Panc1 (cell line): ENCODE measurements at regions not wholly inside any gene's neighbourhood (a gene's known extent, or its start where the extent isn't known, plus 50 kb on each side); places are given as distances from the start of the nearest gene placed in this dataset.

Experiments
- ATAC-seq: fragments of 200-7000 bp; cut with Tn5 transposase; 2 replicates; pipeline ENCODE4 v1.9.1; 2020; ENCODE audit warnings: mild to moderate bottlenecking, moderate library complexity
- BruUV-seq: library from RNA; stranded (reverse); fragments of 400-500 nt; replicated peaks from 2 replicates; lab custom pipeline; 2021; lab: Mats Ljungman, UMichigan
- CTCF ChIA-PET: fragments of 300-600 bp; sonication (Branson Sonifier 250); formaldehyde crosslinking; loops from one replicate; lab custom pipeline; 2022; ENCODE audit warnings: antibody characterized with exemption; lab: Charles Lee
- POLR2A ChIA-PET: fragments of 300-600 bp; sonication (Branson Sonifier 250); formaldehyde crosslinking; loops from one replicate; lab custom pipeline; 2022; ENCODE audit warnings: antibody characterized with exemption; lab: Charles Lee
- DNase-seq: peaks from one replicate; pipeline ENCODE4 v3.0.0-alpha.2; 2010; ENCODE audit warnings: low read depth, low spot score
- H3K27ac ChIP-seq: 2 replicates; pipeline ENCODE4 v1.5.1; 2011; ENCODE audit warnings: mild to moderate bottlenecking, low read length, inconsistent platforms
- H3K27me3 ChIP-seq: fragments of 200-500 bp; sonication (Bioruptor generic); 2 replicates; pipeline ENCODE4 v1.6.0; 2014; ENCODE audit warnings: low read length, inconsistent platforms; ENCODE audit not compliant: control insufficient read depth, insufficient read depth
- H3K36me3 ChIP-seq: fragments of 200-500 bp; sonication (Bioruptor generic); 2 replicates; pipeline ENCODE4 v1.5.1; 2014; ENCODE audit warnings: inconsistent platforms, mild to moderate bottlenecking, low read length, moderate library complexity; ENCODE audit not compliant: control insufficient read depth, insufficient read depth
- H3K4me1 ChIP-seq: 2 replicates; pipeline ENCODE4 v1.5.1; 2011; ENCODE audit warnings: inconsistent platforms, mild to moderate bottlenecking, low read length, moderate library complexity; ENCODE audit not compliant: control insufficient read depth, insufficient read depth
- H3K4me3 ChIP-seq, 2 experiments: 2 replicates each; pipeline ENCODE4 v1.5.1; 2011 to 2012; ENCODE audit warnings: low read depth in 2 of 2, low read length in 2 of 2, mild to moderate bottlenecking in 2 of 2, inconsistent platforms in 1 of 2, moderate library complexity in 1 of 2
- H3K9me3 ChIP-seq: fragments of 200-500 bp; sonication (Bioruptor generic); 2 replicates; pipeline ENCODE4 v1.5.1; 2014; ENCODE audit warnings: low read depth, mild to moderate bottlenecking, inconsistent platforms, low read length, moderate library complexity; ENCODE audit not compliant: control insufficient read depth, insufficient read depth
- POLR2AphosphoS5 ChIP-seq: IDR thresholded peaks from 2 replicates; pipeline ENCODE4 v1.6.1; 2012; ENCODE audit warnings: mild to moderate bottlenecking, low read depth, low read length, moderate library complexity
- SIN3A ChIP-seq: IDR thresholded peaks from 2 replicates; pipeline ENCODE4 v1.6.1; 2012; ENCODE audit warnings: low read depth, mild to moderate bottlenecking, low read length, moderate library complexity, borderline replicate concordance; ENCODE audit not compliant: insufficient read depth
- TCF7L2 ChIP-seq: IDR thresholded peaks from 2 replicates; pipeline ENCODE4 v1.6.1; 2011; ENCODE audit warnings: mild to moderate bottlenecking, low read depth, low read length, inconsistent platforms
- in situ Hi-C: cut with HindIII; loops from 2 replicates; pipeline ENCODE4 v1.10.0; 2016; ENCODE audit warnings: low sequenced_read_pairs, low pct_unique_long_range_greater_than_20kb
- intact Hi-C: fragments of 100-400 bp; cut with micrococcal nuclease; formaldehyde crosslinking; loops from one replicate; pipeline ENCODE4 v1.10.0; 2022; ENCODE audit not compliant: unreplicated experiment
- TF ChIP-seq, protein P1 (sequence below), 2 experiments: IDR thresholded peaks; 2 replicates each; pipeline ENCODE4 v1.6.1; 2011 to 2012; ENCODE audit warnings: low read depth in 2 of 2, control low read depth in 1 of 2, low read length in 1 of 2, mild to moderate bottlenecking in 1 of 2, moderate library complexity in 1 of 2; ENCODE audit not compliant: insufficient read depth in 1 of 2
- TF ChIP-seq, protein P2 (sequence below): fragments of 450-650 bp; IDR thresholded peaks from 2 replicates; pipeline ENCODE4 v1.5.1; 2017; ENCODE audit warnings: mild to moderate bottlenecking

DNA sequence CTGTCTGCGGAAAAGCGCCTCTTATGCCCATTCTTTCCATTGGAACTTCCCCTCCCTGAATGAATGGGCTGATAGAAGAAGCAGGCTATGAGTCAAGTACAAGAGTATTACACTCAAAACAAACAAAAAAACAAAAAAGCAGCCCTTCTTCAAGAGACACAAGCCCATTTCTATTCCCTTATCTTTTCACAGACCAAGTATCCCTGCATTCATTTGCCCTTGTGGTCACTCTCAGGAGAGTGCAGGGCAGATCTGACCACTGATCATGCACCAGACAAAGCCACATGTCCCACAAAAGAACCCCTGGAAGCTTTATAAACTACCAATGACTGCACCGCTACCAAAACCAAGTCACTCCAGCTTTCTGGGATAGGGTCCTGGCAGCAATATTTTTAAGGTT, 262.5 kb upstream of the TAS2R1 start:
- CTCF ChIA-PET, result no interaction called here
- POLR2A ChIA-PET, result no interaction called here

DNA sequence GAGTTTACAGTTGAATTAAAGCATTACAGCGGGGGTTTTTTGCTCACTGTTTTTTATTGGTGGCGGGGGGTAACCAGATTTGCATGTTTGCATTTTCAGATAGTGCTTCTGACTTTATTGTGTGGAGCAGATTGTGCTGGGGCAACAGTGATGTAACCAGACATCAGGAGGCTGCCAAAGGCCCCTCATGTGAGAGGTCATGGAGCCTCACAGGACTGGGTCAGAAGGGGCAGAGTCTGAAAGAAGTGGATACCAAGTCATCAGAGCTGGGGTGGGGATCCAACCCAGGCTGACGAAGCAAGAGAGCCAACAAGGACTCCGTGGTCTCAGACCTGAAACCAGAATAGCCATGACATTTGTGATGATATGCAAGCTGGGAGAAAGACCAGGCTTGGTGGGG, 259.4 kb upstream of the TAS2R1 start:
- intact Hi-C loops, result no loop called here
- Histone ChIP-seq H3K4me1 (no peaks in the 10 kb centered on the region), H3K27me3 (peaks cover 3% of the 10 kb centered on the region; the same call in 1 of the 2 replicates), H3K36me3 (no peaks in the 10 kb centered on the region), H3K4me3 (no peak overlapping the region), H3K27ac (no peak overlapping the region), H3K9me3 (no peaks in the 10 kb centered on the region)
- TF ChIP-seq SIN3A, result no peak
- TF ChIP-seq, protein P1, sequence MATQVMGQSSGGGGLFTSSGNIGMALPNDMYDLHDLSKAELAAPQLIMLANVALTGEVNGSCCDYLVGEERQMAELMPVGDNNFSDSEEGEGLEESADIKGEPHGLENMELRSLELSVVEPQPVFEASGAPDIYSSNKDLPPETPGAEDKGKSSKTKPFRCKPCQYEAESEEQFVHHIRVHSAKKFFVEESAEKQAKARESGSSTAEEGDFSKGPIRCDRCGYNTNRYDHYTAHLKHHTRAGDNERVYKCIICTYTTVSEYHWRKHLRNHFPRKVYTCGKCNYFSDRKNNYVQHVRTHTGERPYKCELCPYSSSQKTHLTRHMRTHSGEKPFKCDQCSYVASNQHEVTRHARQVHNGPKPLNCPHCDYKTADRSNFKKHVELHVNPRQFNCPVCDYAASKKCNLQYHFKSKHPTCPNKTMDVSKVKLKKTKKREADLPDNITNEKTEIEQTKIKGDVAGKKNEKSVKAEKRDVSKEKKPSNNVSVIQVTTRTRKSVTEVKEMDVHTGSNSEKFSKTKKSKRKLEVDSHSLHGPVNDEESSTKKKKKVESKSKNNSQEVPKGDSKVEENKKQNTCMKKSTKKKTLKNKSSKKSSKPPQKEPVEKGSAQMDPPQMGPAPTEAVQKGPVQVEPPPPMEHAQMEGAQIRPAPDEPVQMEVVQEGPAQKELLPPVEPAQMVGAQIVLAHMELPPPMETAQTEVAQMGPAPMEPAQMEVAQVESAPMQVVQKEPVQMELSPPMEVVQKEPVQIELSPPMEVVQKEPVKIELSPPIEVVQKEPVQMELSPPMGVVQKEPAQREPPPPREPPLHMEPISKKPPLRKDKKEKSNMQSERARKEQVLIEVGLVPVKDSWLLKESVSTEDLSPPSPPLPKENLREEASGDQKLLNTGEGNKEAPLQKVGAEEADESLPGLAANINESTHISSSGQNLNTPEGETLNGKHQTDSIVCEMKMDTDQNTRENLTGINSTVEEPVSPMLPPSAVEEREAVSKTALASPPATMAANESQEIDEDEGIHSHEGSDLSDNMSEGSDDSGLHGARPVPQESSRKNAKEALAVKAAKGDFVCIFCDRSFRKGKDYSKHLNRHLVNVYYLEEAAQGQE (IDR thresholded peaks at IDR 0.05; ENCODE audit: insufficient read depth in 1 of 2, low read depth in 2 of 2, low read length in 1 of 2), result no peak
- no peak for TF ChIP-seq POLR2AphosphoS5
- TF ChIP-seq TCF7L2, result no peak
- DNase-seq, result no peak
- ChIA-PET POLR2A (no interaction called here), CTCF (interaction anchor here (0.6 kb wide), 1 partner anchor 31 kb away, joined by 8 read pairs; no protein-coding TSS in a partner anchor)
- ATAC-seq, result no peak
- in situ Hi-C loops, result no loop called here
- no TSS peak for BruUV-seq

More for the DNA sequence above, 262.5 kb upstream of the TAS2R1 start:
- ATAC-seq, result no peak
- intact Hi-C loops, result no loop called here
- DNase-seq, result no peak
- TF ChIP-seq, protein P2, sequence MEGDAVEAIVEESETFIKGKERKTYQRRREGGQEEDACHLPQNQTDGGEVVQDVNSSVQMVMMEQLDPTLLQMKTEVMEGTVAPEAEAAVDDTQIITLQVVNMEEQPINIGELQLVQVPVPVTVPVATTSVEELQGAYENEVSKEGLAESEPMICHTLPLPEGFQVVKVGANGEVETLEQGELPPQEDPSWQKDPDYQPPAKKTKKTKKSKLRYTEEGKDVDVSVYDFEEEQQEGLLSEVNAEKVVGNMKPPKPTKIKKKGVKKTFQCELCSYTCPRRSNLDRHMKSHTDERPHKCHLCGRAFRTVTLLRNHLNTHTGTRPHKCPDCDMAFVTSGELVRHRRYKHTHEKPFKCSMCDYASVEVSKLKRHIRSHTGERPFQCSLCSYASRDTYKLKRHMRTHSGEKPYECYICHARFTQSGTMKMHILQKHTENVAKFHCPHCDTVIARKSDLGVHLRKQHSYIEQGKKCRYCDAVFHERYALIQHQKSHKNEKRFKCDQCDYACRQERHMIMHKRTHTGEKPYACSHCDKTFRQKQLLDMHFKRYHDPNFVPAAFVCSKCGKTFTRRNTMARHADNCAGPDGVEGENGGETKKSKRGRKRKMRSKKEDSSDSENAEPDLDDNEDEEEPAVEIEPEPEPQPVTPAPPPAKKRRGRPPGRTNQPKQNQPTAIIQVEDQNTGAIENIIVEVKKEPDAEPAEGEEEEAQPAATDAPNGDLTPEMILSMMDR, result no peak
- no peak for TF ChIP-seq POLR2AphosphoS5
- H3K9me3 ChIP-seq, result no peaks in the 10 kb centered on the region
- in situ Hi-C loops, result no loop called here
- no TSS peak for BruUV-seq
- H3K4me3 ChIP-seq, result no peak overlapping the region
- H3K27ac ChIP-seq, result no peak overlapping the region
- H3K4me1 ChIP-seq, result no peaks in the 10 kb centered on the region
- no peaks in the 10 kb centered on the region for H3K36me3 ChIP-seq
- H3K27me3 ChIP-seq, result peaks cover 3% of the 10 kb centered on the region; the same call in 1 of the 2 replicates

DNA sequence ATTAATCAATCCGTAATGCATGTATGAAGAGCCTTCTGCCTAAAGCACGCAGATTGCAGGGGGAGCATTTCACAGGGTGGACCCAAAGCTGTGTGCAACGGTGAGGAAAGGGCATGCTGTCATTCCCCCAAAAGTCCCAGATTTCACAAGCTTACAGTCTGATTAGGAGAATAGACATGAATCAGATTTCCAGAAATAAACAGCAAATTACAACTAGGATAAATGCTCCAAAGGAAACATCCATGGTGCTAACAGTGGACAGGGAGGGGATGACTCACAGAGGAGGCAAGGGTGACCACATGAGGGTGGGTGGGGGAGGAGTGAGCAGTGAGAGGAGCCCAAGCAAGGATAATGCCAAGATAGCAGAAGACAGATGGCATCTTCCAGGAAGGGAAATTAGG, 258.4 kb upstream of the TAS2R1 start:
- H3K36me3 ChIP-seq, result no peaks in the 10 kb centered on the region
- no TSS peak for BruUV-seq
- no peak overlapping the region for H3K27ac ChIP-seq
- peaks cover 3% of the 10 kb centered on the region; the same call in 1 of the 2 replicates for H3K27me3 ChIP-seq
- ATAC-seq, result no peak
- POLR2A ChIA-PET, result no interaction called here
- CTCF ChIA-PET, result no interaction called here
- H3K4me3 ChIP-seq, result no peak overlapping the region
- intact Hi-C loops (no loop called here), in situ Hi-C loops (no loop called here)
- no peak for DNase-seq
- H3K4me1 ChIP-seq, result no peaks in the 10 kb centered on the region
- TF ChIP-seq POLR2AphosphoS5 (no peak), TCF7L2 (no peak), SIN3A (no peak)
- TF ChIP-seq, protein P1 (IDR thresholded peaks at IDR 0.05; ENCODE audit: insufficient read depth in 1 of 2, low read depth in 2 of 2, low read length in 1 of 2), result no peak
- TF ChIP-seq, protein P2, result no peak
- H3K9me3 ChIP-seq, result no peaks in the 10 kb centered on the region
